ENCODE measurements at regions not wholly inside any gene's neighbourhood (a gene's known extent, or its start where the extent isn't known, plus 50 kb on each side); places are given as distances from the start of the nearest gene placed in this dataset.

- TF ChIP-seq, protein P1, sequence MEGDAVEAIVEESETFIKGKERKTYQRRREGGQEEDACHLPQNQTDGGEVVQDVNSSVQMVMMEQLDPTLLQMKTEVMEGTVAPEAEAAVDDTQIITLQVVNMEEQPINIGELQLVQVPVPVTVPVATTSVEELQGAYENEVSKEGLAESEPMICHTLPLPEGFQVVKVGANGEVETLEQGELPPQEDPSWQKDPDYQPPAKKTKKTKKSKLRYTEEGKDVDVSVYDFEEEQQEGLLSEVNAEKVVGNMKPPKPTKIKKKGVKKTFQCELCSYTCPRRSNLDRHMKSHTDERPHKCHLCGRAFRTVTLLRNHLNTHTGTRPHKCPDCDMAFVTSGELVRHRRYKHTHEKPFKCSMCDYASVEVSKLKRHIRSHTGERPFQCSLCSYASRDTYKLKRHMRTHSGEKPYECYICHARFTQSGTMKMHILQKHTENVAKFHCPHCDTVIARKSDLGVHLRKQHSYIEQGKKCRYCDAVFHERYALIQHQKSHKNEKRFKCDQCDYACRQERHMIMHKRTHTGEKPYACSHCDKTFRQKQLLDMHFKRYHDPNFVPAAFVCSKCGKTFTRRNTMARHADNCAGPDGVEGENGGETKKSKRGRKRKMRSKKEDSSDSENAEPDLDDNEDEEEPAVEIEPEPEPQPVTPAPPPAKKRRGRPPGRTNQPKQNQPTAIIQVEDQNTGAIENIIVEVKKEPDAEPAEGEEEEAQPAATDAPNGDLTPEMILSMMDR (IDR thresholded peaks at IDR 0.05; ENCODE audit: low read length), result no peak
- TF ChIP-seq EZH2 (IDR thresholded peaks at IDR 0.05; ENCODE audit: borderline replicate concordance, low read length), result no peak
Measured at GRCh38 chr4:124234771-124235170, 477.8 kb downstream of the ANKRD50 start.
